Peyer's patch (tissue), 4 donors: ENCODE measurements at regions not wholly inside any gene's neighbourhood (a gene's known extent, or its start where the extent isn't known, plus 50 kb on each side); places are given as distances from the start of the nearest gene placed in this dataset.

ENCODE experiments used
- POLR2A ChIP-seq, 2 donors: fragments of 450-650 bp; IDR thresholded peaks; one replicate each; pipeline ENCODE4 v1.5.1; 2017; ENCODE audit warnings: antibody characterized with exemption in 2 of 2, mild to moderate bottlenecking in 2 of 2, moderate library complexity in 2 of 2
- TF ChIP-seq, protein P1 (sequence below), 6 experiments: fragments of 450-650 bp in 4 of 6; fragments of 200-600 bp in 2 of 6; sonication (generic) in 1 of 6; IDR thresholded peaks; one replicate each; pipeline ENCODE4 v1.5.1; 2017 to 2019; ENCODE audit warnings: antibody characterized with exemption in 6 of 6, mild to moderate bottlenecking in 3 of 6, moderate library complexity in 1 of 6

DNA sequence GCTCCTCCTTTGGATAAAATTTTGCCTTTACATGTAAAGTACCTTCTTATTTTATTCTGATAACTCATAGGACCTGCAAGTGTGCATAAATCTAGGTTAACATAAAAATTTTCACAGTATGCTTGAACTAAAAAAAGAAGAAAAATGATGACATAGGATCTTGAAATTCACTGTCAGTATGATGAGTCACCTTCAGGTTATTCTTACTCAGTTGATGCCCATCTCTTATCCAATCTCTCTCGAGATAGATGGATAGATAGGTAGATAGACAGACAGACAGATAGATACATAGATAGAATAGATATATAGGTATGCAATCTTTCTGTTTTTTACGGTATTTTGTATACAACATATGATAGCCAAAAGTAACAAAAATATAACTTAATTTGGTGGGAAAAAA is 485.5 kb downstream of the NAF1 start:
- TF ChIP-seq POLR2A (IDR thresholded peaks at IDR 0.05), result no peak
- TF ChIP-seq, protein P1, sequence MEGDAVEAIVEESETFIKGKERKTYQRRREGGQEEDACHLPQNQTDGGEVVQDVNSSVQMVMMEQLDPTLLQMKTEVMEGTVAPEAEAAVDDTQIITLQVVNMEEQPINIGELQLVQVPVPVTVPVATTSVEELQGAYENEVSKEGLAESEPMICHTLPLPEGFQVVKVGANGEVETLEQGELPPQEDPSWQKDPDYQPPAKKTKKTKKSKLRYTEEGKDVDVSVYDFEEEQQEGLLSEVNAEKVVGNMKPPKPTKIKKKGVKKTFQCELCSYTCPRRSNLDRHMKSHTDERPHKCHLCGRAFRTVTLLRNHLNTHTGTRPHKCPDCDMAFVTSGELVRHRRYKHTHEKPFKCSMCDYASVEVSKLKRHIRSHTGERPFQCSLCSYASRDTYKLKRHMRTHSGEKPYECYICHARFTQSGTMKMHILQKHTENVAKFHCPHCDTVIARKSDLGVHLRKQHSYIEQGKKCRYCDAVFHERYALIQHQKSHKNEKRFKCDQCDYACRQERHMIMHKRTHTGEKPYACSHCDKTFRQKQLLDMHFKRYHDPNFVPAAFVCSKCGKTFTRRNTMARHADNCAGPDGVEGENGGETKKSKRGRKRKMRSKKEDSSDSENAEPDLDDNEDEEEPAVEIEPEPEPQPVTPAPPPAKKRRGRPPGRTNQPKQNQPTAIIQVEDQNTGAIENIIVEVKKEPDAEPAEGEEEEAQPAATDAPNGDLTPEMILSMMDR (IDR thresholded peaks at IDR 0.05), result no peak
